Activated CD4-positive, alpha-beta T cell treated with anti-CD3 and anti-CD28 coated beads, Interleukin-2, Interleukin-4, amounts not matched to agents 100 ng/mL and 50 ng/mL, durations not matched to agents 16 hours and 8 hours (primary cell): ENCODE measurements at regions not wholly inside any gene's neighbourhood (a gene's known extent, or its start where the extent isn't known, plus 50 kb on each side); places are given as distances from the start of the nearest gene placed in this dataset.

Experiments used
- DNase-seq: peaks from one replicate; pipeline ENCODE4 v3.0.0-alpha.2; 2020; ENCODE audit warnings: low spot score

DNA sequence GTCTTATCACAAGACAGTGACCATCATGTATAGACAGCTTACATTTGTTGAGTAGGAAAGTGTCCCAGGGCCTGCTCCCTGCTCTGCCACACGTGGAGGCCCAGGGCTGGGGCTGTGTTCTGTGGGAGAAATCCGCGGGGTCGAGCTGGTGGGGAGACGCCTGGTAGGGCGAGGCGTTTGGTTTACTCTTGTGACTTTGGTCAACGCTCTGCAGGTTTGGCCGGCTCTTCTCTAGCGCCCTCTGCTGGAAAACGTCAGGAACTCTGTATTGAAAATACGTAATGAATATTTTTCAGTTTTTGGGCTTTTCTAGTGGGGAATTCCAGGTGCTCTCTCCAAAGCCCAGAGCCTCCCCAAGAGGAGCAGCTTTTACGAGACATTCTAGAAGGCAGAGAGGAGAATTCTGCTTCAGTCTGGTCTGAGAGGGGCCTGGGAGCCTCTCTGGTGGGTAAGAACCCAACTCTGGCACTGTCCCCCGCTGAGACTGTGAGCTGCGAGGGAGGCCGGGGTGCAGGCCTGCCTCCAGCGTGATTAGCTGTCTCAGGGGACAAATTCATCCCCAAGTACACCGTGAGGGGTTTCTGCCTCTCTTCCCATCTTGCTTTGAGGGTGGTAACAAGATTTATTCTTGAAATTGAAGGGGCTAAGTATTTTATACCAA, 112.6 kb upstream of the RALGAPA2 start:
- DNase-seq: peak; percentile 56

DNA sequence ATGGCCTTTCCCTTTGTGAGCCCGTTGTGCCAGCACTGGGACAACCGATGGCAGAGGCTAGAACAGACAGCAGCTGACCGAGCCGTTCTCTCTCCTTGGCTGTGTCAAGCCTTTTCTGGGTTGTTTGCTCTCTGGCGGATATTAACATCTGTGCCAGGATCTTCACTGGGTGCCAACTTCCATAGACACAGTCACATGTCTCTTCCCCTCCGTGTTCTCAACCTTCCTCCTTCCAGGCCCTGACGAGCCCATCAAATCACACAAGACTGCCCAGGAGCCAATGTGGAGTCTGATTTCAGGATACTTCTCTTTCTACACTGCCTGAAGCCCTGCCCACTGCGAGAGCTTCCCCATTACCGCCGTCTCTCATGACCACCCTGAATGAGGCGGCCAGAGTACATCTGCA, 111.0 kb upstream of the RALGAPA2 start:
- no peak for DNase-seq

DNA sequence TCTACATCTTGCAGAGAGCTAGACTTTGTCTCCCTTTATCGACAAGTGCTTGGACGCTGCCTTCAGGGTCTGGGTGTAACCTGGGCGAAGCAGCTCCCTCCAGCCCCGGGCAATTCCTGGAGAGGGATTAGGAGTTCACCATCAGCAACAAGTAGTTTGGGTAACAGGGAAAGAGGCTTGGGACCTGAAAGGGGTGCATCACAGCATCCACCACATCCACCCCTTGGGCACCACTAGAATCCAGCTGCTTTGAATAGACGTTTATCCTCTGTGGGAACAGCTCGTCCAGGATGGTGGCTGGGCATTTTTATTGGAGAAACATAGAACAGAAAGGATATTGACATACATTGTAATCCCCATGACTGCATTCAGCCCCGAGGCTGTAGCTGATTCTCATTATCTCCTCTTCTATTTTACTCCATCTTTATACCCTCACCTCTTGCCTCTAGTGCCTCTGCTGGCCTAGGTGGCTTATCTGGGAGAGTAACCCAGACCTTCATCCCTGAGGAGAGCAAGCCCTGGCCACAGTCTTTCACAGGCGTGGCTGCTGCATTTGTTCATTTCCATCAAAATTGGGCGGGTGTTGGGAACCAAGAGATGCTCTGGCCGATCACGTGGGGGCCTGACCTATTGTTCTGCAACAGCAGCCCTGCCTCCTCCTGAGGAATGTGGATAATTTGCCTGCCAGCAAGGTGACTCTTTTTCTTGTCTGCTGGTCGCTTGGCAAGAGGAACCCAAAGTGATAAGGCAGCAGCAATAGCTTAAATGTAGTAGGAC, 109.2 kb upstream of the RALGAPA2 start:
- DNase-seq: no peak

DNA sequence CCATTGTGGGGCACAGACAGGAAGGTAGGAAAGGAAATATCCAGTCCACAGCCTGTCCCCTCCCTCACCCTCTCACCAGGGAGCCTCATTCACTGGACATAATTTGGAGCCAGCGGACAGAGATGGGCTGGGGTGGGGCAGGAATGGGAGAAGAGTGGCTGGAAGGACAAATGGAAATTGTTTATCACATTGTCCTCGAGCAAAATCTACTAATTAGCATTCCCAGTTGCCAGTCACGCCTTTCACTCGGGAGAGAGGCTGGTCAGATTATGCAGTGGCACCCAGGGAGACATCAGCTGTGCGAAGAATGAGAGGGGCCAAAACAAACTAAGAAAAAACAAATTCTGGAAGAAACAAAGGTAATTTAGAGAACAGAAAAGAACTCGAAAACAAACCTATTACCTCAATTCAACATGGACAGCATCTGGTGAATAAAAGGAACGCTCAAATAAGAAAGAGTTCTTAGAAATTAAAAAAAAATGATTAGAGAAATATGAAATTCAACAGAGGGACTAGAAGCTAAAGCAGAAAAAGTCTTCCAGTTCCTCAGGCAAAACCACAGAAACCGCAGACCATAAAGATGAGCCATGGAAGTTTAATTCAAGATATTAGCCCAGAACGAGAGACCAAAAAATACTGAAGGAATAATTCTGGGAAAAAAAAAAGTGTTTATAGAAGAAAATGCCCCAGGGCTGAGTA, 108.5 kb upstream of the RALGAPA2 start:
- DNase-seq: no peak

DNA sequence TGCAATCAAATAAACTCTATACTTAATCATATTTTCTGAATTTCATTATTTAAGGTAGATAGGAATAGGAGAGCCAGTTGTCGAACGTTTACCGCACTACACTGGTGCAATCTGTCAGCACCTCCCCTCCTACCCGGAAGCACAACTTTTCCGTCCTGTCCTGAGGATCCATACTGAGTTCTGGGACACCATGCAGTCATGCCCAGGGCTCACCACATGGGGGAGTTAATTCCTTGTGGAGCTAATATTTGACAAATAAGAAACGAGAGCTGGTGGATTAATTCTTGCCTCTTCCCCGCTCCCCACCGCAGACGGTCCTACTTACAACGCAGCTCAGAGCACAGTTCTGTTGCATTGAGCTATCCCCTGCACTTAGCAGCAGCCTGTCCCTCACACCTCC, 107.7 kb upstream of the RALGAPA2 start:
- DNase-seq: no peak

DNA sequence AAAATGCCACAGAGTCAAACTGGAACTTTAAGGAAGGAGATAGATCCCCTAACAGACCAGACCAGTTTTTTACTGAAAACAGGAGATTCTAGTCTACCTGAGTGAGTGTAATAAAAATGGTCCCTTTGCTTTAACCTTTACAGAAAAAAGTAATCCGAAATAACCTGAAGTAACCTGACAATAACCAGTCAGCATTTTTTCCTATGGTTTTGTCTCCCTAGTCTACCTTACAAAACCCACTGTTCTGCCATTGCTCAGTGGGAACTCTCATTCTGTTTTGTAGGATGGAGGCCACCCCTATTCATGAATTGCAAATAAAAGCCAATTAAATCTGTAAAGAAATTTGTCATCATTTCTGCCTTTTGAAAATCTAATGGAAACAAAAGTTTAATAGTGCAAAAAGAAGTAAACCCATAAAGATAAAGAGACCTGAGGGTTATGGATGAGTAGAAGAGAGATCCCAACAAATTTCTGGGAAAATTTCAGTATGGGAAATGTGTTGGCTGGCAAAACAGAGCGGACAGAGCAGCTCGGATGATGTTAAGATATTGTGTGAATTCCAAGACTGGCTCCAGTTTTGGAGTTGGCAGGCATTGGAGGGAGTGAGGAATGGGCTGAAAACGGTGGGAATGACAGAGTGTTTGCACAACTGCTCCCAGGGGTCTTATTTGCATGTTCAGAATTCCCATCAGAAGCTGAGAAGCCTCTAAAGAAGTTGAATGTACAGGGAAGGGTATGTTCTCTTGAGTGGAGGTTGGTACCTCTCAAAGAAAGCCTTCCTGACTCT, 104.7 kb upstream of the RALGAPA2 start:
- no peak for DNase-seq

DNA sequence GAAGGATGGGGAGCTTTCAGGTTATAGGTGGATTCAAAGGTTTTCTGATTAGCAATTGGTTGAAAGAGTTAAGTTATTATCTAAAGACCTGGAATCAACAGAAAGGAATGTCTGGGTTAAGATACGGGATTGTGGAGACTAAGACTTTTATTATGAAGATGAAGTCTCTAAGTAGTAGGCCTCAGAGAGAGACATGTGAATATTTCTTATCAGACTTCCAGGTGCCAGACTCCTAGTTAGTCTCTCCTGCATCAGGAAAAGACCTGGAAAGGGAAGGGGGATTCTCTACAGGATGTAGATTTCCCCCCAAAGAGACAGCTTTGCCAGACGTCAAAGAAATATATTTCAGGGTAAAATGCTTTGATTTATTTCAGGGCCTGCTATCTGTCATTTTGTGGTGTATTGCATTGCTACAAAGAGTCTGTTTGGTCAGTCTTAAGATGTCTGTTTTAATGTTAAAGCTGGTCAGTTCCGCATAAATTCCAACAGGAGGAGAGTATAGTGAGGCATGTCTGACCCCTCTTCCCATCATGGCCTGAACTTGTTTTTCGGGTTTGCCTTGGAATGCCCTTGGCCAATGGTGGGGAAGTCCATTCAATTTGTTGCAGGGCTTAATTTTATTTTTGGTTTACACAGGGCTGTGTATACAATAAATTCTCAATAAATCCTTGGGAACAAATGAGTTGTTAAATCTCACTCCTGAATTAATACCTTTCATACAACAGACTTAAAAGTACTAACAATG, 103.4 kb upstream of the RALGAPA2 start:
- no peak for DNase-seq

DNA sequence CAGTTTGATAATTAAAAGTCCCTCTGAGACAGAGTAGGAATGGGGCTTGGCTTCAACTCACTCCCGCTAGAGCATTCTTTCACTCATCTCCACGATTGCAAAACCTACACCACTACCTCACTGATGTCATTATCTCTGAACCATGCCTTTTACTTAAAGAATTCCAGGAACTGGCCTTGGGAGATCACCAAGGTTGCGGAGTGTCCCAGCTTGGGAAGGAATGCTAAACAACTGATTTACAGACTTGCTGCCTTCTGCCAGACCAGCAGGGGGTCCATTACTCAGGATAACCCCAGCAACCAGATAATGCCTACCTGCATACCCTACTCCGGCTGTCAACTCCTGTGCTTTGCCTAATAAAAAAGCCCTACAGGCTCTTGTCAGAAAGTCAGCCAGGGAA, 102.2 kb upstream of the RALGAPA2 start:
- no peak for DNase-seq

DNA sequence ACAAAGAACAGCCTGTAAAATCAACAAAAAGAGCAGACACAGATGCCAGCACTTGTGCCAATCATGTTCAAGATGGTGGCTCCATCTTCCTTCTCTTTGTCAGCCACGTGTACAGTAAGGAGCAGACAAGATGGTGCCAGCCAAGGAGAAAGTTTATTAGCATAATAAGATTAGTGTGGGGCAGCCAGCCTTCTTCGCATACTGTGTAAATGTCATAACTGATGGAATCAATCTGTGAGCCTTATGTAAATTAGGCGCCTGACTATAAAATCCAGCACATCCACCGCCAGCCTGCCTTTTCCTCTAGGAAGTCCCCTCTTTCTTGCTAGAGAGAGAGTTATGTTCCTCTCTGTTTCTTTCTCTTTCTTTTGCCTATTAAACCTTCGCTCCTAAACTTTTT, 99.7 kb upstream of the RALGAPA2 start:
- no peak for DNase-seq

DNA sequence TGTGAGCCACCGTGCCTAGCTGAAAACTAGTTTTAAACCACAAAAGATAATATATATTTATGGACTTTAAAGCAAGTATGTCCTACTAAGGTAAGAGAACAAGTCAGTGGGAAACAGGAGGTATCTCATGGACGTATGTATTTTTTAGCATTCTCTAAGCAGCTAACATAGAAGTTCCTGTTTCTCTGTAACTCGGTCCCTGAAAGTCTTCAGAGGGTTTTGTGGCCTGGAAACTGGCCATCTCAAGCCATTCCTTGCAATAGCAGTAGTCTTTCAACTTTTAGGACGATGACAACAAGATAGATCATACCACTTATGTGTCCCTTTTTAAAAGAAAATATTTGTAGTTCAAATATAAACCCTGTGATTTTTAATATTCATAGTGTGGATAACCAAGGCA, 95.6 kb upstream of the RALGAPA2 start:
- no peak for DNase-seq

DNA sequence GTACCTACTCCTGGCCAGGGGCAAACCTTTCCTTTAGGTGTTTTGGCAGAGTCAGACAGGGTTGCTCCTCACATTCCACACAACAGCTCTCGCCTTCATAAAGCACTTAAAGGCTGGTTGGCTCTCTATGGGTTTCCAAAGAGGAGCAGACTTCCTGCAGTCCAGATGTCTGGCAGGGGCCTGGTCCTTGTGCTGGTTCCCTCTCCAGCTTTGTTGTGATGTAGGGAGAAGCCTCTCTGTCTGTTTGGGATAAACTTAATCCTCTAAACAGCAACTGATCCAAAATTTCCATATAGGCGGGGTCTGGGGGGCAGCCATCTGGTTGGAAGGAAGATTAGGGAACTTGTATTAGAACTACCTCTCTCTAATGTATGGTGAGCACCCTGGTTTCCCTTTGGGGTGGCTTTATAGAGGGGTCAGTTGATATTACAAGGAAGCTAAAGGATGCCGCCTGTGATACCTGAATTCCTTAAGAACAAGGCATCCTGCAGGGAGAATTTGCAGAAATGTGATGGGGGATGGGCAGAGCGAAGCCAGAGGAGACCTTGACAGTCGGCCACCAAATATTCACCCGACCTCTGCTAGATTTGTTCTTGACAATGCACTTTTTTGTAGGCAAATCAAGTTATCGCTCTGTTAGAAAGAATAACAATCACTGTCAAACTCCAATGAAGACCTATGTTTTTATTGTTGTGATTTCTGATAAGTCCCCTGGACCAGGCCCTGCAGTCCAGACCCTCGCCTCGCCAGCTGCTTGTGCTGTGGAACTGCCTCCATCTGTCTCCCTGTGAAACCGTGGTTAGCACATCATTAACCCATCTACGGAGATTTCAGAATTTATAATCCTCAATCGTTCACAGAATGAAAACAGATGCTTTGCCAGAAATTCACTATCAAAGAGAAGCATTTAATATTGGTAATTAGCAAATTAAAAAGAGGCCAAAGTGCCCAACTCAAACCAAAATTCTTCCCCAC, 94.0 kb upstream of the RALGAPA2 start:
- no peak for DNase-seq

DNA sequence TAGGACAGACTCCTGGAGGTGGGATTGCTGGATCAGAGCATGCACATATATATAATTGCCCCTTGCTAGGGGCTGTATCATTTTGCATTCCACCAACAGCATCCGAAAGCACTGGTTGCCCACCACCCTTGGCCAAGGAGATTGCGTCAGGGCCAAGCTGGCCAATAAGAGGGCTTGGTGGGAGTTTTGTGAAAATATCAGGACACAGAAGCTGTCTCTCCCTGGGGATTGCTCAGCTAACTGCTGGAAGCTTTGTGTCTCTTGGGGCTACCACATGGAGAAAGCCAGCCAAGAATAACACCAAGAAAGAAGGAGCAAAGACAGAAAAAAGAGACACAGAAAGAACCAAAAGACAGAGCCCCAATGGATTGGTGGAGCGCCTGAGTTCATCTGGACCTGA, 90.6 kb upstream of the RALGAPA2 start:
- DNase-seq: no peak

DNA sequence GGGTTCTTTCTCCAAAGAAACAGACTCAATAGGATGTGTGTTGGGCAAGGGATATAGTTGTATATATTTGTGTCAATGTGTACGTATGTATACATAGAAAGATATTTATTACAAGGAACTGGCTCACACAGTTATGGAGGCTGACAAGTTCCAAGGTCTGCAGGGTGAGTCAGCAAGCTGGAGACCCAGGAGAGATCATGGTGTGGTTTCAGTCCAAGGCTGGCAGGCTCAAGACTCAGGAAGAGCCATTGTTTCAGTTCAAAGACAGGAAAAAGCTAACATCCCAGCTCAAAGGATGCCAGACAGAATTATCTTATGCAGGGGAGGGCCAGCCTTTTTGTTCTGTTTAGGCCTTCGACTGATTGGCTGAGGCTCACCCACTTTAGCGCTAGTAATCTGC, 89.9 kb upstream of the RALGAPA2 start:
- no peak for DNase-seq

DNA sequence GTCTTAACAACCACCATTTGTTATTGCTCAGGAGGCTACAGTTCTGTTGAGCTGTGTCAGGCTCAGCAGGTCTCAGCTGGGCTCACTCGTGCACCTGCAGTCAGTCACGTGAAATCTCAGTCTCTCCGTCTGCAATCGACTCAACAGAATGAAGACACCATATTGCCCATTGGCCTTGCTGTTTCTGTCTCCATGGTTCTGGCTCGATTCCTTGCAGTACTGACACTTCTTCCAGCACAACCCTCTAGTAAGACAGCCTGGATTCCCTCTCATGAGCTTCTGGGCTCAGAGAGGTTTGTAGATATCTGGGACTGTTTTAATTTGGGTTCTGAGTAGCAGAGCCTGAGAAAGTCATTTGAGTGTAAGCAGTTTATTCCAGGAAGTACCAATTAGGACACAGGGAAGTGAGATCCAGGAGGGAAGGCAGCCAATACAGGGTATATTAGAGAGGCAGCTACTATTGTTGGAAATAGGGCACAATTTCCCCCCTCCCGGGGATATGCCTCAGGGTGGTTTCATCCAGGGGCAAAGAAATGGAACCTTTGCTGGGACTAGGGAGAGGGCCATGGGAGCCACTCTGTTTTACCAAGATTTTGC, 87.4 kb upstream of the RALGAPA2 start:
- DNase-seq: no peak

DNA sequence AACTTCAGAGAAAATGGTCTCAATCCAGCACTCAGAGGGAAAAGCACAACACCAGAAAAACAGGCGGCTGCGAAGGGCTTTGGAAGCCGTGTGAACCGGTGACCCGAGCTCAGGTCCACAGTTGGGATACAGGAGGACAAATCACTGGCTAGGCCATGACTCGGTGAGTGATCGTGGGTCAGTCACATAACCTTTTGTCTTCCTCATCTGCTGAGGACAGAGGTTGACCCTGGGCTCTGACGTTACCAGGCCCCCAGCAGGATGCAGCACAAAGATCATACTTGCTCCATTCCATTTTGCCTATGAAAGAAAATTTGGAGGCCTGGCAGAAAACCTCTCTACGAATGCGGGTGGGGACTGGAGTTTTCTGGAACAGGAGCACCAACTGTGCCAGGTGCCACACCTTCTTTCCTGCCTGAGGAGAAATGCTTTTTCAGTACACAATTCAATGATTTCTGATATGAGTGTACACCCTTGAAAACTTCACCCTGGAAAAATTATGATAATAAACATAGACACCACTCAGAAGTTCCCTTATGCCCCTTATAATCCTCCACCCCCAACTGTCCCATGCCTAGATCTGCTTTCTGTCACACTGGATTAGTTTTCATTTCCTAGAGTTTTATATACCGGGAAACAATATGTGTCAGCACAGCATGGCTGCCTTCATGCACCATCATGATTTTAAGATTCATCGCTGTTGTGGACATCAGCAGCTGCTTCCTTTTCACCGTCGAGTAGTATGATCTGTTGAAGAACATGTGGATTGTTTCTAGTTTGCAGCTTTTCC, 85.3 kb upstream of the RALGAPA2 start:
- DNase-seq: no peak

DNA sequence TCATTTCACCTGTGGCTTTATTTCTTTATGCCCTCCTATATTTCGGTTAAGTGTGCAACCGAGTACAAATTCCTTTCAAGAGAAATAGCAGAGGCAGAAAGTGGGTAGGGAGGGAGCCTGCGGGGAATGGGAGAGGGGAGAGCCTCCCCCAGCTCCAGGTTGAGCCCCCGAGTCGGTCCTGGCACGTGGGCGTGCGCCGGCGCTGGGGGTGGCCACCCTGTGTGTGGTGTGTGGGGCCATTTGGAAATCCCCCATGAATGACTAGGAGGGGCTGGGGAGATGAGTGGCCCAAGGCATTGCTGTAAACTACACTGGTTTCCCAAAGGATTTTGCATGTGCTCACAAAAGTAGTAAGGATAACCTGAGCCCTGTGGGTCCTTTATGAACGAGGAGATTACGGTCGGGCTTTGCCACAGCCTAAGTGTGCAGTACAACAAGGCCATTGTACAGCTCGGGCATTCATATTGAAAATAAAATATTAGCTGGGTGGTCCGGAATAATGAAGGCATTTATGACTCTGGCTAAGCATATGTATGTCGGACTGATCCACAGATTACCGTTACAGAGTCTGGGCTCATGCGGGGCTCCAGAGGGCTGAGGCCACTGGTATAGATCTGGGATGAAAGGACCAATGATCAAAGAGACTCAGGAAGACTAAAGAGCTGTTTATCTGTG, 84.5 kb upstream of the RALGAPA2 start:
- no peak for DNase-seq

DNA sequence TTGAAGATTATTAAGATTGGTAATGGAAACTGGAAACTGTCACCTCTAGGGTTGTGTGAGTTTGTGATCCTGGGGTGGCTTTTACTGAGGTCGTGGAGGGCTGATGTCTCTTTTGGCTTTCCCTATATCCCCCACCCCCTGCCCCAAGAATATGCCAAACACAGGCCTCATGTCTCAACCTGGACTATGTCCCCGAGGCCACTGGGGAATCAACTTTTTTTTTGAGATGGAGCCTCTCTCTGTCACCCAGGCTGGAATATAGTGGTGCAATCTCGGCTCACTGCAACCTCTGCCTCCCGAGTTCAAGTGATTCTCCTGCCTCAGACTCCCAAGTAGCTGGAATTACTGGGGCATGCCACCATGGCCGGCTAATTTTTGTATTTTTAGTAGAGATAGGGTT, 83.3 kb upstream of the RALGAPA2 start:
- DNase-seq: no peak

DNA sequence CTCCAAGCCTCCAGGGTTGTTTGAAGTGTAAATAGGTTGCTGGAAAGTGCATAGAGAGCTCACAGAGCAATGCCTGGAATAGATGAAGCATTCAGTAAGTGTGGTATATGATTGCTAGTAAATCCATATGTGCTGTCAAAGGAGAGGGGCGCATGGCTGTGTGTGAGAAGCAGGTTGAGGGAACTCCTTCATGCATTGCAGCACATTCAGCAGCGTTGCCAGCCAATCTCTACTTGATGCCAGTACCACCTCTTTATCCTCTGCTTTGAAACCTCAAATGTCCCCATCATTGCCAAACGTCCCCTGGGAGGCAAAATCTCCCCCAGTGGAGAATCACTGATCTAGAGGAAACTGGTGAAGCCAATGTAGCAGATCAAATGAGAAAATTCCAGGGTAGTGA, 82.7 kb upstream of the RALGAPA2 start:
- DNase-seq: no peak

DNA sequence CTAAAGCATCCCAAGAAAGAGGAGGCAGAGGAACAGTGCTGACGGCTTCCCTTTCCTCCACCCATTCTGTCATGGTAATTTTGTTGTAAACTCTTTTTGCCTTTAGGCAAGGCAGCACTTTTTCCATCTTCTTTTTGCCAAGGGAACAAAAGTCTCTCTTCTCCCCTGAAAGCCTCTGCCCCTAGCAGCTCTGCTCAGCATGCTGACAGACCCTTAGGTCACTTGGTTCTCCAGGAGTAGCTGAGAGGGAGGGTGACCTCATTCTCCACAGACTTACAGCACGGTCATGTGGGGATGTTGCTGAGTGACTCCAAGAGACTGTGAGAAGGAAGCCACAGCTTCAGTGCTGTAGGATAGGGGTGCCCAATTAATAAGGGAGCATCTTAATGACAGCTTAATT, 81.1 kb upstream of the RALGAPA2 start:
- no peak for DNase-seq
